ENCODE measurements at regions not wholly inside any gene's neighbourhood (a gene's known extent, or its start where the extent isn't known, plus 50 kb on each side); places are given as distances from the start of the nearest gene placed in this dataset.

GRCh38 chr2:205878999-205879762 lies 196.9 kb downstream of the NRP2 start:
- TF ChIP-seq SOX15 (CRISPR knock-in tag; IDR thresholded peaks at IDR 0.05) (no peak), CREB1 (CRISPR knock-in tag; IDR thresholded peaks at IDR 0.05) (no peak), ZNF138 (CRISPR knock-in tag; conservative IDR thresholded peaks at IDR 0.05) (no peak), TCF7 (CRISPR knock-in tag; IDR thresholded peaks at IDR 0.05; ENCODE audit: low read depth) (no peak)
- TF ChIP-seq, protein P1, sequence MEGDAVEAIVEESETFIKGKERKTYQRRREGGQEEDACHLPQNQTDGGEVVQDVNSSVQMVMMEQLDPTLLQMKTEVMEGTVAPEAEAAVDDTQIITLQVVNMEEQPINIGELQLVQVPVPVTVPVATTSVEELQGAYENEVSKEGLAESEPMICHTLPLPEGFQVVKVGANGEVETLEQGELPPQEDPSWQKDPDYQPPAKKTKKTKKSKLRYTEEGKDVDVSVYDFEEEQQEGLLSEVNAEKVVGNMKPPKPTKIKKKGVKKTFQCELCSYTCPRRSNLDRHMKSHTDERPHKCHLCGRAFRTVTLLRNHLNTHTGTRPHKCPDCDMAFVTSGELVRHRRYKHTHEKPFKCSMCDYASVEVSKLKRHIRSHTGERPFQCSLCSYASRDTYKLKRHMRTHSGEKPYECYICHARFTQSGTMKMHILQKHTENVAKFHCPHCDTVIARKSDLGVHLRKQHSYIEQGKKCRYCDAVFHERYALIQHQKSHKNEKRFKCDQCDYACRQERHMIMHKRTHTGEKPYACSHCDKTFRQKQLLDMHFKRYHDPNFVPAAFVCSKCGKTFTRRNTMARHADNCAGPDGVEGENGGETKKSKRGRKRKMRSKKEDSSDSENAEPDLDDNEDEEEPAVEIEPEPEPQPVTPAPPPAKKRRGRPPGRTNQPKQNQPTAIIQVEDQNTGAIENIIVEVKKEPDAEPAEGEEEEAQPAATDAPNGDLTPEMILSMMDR (IDR thresholded peaks at IDR 0.05), result no peak

Measured in WTC11 (cell line).